IPS-NIHi7 (cell line): ENCODE measurements at regions not wholly inside any gene's neighbourhood (a gene's known extent, or its start where the extent isn't known, plus 50 kb on each side); places are given as distances from the start of the nearest gene placed in this dataset.

Experiments used
- DNase-seq: peaks from one replicate; pipeline ENCODE4 v3.0.0; 2012; ENCODE audit warnings: mixed read lengths; ENCODE audit errors: extremely low spot score

- DNase-seq, result no peak
These were observed 236.7 kb downstream of the PIK3R1 start for GRCh38 chr5:68452286-68452685.

- DNase-seq, result no peak
These were observed 238.6 kb downstream of the PIK3R1 start for GRCh38 chr5:68454172-68454571.

GRCh38 chr5:68454766-68455165 is 239.2 kb downstream of the PIK3R1 start:
- DNase-seq, result no peak

GRCh38 chr5:68455216-68455615 is 239.7 kb downstream of the PIK3R1 start:
- DNase-seq, result no peak

- no peak for DNase-seq
These were observed 241.2 kb downstream of the PIK3R1 start for GRCh38 chr5:68456756-68457217.

GRCh38 chr5:68457285-68457684 is 241.7 kb downstream of the PIK3R1 start:
- no peak for DNase-seq

GRCh38 chr5:68458416-68459021 is 243.0 kb downstream of the PIK3R1 start:
- DNase-seq, result no peak

GRCh38 chr5:68459093-68459809 is 243.7 kb downstream of the PIK3R1 start:
- DNase-seq, result no peak

- DNase-seq, result no peak
These were observed 244.2 kb downstream of the PIK3R1 start for GRCh38 chr5:68459810-68460139.

- DNase-seq, result peak; percentile 42
These were observed 244.7 kb downstream of the PIK3R1 start for GRCh38 chr5:68460147-68460798.

- DNase-seq, result no peak
These were observed 248.1 kb downstream of the PIK3R1 start for GRCh38 chr5:68463606-68464005.

- DNase-seq, result no peak
These were observed 248.9 kb downstream of the PIK3R1 start for GRCh38 chr5:68464424-68464823.

GRCh38 chr5:68465133-68465532 is 249.6 kb downstream of the PIK3R1 start:
- no peak for DNase-seq

- peak; percentile 16 for DNase-seq
These were observed 250.5 kb downstream of the PIK3R1 start for GRCh38 chr5:68465934-68466551.

- no peak for DNase-seq
These were observed 251.7 kb downstream of the PIK3R1 start for GRCh38 chr5:68467208-68467607.

- DNase-seq, result no peak
These were observed 252.2 kb downstream of the PIK3R1 start for GRCh38 chr5:68467794-68468193.

- no peak for DNase-seq
These were observed 252.8 kb downstream of the PIK3R1 start for GRCh38 chr5:68468322-68468721.

GRCh38 chr5:68475476-68475983 is 260.0 kb downstream of the PIK3R1 start:
- no peak for DNase-seq

- peak; percentile 56 for DNase-seq
These were observed 261.3 kb downstream of the PIK3R1 start for GRCh38 chr5:68476854-68477253.

- no peak for DNase-seq
These were observed 262.9 kb downstream of the PIK3R1 start for GRCh38 chr5:68478301-68479095.

GRCh38 chr5:68479524-68479923 is 264.0 kb downstream of the PIK3R1 start:
- no peak for DNase-seq
